Breast epithelium (tissue), 4 donors: ENCODE measurements at regions not wholly inside any gene's neighbourhood (a gene's known extent, or its start where the extent isn't known, plus 50 kb on each side); places are given as distances from the start of the nearest gene placed in this dataset.

ENCODE experiments used
- DNase-seq, 2 donors: peaks; one replicate each; pipeline ENCODE4 v3.0.0-alpha.2; 2019; ENCODE audit warnings: low spot score in 2 of 2
- H3K27ac ChIP-seq, 2 donors: fragments of 200-600 bp; sonication (generic) in 1 of 2; one replicate each; pipeline ENCODE4 v1.5.1; 2016 to 2019; ENCODE audit warnings: mild to moderate bottlenecking in 1 of 2
- H3K27me3 ChIP-seq, 2 donors: fragments of 200-600 bp; sonication (generic) in 1 of 2; one replicate each; pipeline versions ENCODE4 v1.5.1 to v1.6.0; 2017 to 2019; ENCODE audit warnings: control low read depth in 1 of 2, mild to moderate bottlenecking in 1 of 2
- H3K36me3 ChIP-seq: fragments of 200-600 bp; one replicate; pipeline ENCODE4 v1.5.1; 2019
- H3K4me1 ChIP-seq, 2 donors: fragments of 200-600 bp; sonication (generic); one replicate each; pipeline ENCODE4 v1.5.1; 2016 to 2019; ENCODE audit warnings: control low read depth in 1 of 2
- H3K4me3 ChIP-seq, 3 donors: fragments of 200-600 bp; sonication (generic); 1 replicate in 2 of 3; 2 replicates in 1 of 3; pipeline ENCODE4 v1.5.1; 2016 to 2019; ENCODE audit warnings: mild to moderate bottlenecking in 3 of 3, moderate library complexity in 2 of 3
- H3K9me3 ChIP-seq, 2 donors: fragments of 200-600 bp; sonication (generic) in 1 of 2; one replicate each; pipeline ENCODE4 v1.5.1; 2016 to 2019; ENCODE audit warnings: control low read depth in 1 of 2
- POLR2A ChIP-seq: fragments of 450-650 bp; IDR thresholded peaks from one replicate; pipeline ENCODE4 v1.6.1; 2016; ENCODE audit warnings: antibody characterized with exemption, mild to moderate bottlenecking, moderate library complexity
- POLR2AphosphoS5 ChIP-seq, 3 donors: sonication (generic); formaldehyde crosslinking; IDR thresholded peaks; one replicate each; pipeline ENCODE4 v1.6.1; 2017; ENCODE audit warnings: antibody characterized with exemption in 3 of 3
- intact Hi-C: fragments of 100-400 bp; cut with DNase I; formaldehyde crosslinking; loops from one replicate; pipeline ENCODE4 v1.15.1; 2023; ENCODE audit warnings: low total_unique reads
- TF ChIP-seq, protein P1 (sequence below), 3 donors: fragments of 450-650 bp; IDR thresholded peaks; one replicate each; pipeline ENCODE4 v1.5.1; 2016 to 2017; ENCODE audit warnings: antibody characterized with exemption in 3 of 3, mild to moderate bottlenecking in 3 of 3, moderate library complexity in 3 of 3

DNA sequence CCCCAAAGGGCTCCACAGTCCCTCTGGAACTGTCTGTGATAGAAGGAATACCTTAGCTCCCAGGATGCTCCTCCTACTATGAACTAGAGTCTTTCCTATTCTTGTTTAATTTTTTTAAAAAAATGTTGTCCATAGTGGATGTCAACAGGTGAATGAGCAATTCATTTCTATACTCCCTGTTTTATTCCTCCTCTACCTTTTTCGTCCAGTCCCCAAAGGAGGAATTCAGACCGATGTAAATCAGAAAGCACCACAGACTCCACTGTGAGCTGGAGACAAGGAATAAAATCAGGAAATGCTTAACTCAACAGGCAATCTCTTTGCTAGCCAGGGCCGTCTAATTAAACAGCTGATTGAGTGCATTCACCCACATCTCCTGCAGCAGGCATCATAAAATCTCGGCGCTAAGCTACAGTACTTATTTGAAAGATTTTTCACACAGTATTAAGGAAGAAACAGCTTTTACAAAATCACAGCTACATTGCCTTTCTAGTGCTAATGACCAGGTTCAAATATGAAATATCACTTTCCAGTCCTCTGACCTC, 381.6 kb downstream of the SIPA1L2 start:
- Histone ChIP-seq H3K36me3 (no peaks in the 10 kb centered on the region), H3K9me3 (no peaks in the 10 kb centered on the region), H3K27ac (no peak overlapping the region), H3K4me1 (no peaks in the 10 kb centered on the region), H3K4me3 (no peak overlapping the region), H3K27me3 (no peaks in the 10 kb centered on the region)
- intact Hi-C loops: no loop called here
- TF ChIP-seq POLR2A (no peak), POLR2AphosphoS5 (IDR thresholded peaks at IDR 0.05) (no peak)
- no peak for DNase-seq

DNA sequence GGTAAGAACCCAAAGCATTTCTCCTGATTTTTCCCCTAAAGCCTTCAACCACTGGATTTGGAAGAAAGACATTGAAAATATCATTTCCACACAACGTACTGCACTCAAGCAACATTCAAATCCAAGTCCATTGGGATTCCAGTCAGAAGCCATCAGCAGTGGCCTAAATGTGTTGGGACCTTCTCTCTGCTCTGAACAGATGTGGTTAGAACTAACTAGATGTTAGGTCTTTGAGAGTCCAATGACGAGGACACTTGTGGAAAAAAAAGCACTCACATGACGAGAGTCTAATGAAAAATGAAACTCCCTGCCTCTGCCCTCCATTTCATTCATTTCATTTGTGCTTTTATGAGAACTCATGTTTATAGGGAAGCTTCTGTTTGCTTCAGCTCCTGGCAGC, 382.3 kb downstream of the SIPA1L2 start:
- intact Hi-C loops: no loop called here
- no peak for TF ChIP-seq POLR2A
- TF ChIP-seq POLR2AphosphoS5 (IDR thresholded peaks at IDR 0.05): no peak
- TF ChIP-seq, protein P1, sequence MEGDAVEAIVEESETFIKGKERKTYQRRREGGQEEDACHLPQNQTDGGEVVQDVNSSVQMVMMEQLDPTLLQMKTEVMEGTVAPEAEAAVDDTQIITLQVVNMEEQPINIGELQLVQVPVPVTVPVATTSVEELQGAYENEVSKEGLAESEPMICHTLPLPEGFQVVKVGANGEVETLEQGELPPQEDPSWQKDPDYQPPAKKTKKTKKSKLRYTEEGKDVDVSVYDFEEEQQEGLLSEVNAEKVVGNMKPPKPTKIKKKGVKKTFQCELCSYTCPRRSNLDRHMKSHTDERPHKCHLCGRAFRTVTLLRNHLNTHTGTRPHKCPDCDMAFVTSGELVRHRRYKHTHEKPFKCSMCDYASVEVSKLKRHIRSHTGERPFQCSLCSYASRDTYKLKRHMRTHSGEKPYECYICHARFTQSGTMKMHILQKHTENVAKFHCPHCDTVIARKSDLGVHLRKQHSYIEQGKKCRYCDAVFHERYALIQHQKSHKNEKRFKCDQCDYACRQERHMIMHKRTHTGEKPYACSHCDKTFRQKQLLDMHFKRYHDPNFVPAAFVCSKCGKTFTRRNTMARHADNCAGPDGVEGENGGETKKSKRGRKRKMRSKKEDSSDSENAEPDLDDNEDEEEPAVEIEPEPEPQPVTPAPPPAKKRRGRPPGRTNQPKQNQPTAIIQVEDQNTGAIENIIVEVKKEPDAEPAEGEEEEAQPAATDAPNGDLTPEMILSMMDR (IDR thresholded peaks at IDR 0.05): no peak
- no peak for DNase-seq
- Histone ChIP-seq H3K4me1 (no peaks in the 10 kb centered on the region), H3K9me3 (no peaks in the 10 kb centered on the region), H3K27me3 (no peaks in the 10 kb centered on the region), H3K36me3 (no peaks in the 10 kb centered on the region), H3K4me3 (no peak overlapping the region), H3K27ac (no peak overlapping the region)

DNA sequence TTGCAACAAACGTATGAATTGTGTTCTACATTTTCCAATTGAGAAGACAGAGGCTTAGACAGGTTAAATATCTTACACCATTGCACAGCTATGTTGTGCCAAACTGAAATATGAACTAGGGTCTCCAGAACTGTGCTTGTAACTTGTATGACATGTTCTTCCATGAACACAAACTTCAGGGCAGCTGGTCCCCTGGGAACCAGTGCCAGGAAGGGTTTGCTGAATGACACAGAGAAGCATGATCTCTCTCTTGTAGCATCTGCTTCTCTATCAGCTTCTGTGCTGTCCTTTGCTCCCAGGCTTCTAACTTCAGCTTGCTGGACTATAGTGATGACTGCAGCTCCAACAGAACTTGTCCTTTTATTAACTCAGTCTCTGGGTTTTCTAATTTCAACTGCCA, 385.5 kb downstream of the SIPA1L2 start:
- Histone ChIP-seq H3K27ac (no peak overlapping the region), H3K27me3 (no peaks in the 10 kb centered on the region), H3K36me3 (no peaks in the 10 kb centered on the region), H3K4me1 (no peaks in the 10 kb centered on the region), H3K9me3 (no peaks in the 10 kb centered on the region), H3K4me3 (no peak overlapping the region)
- intact Hi-C loops: no loop called here
- TF ChIP-seq, protein P1 (IDR thresholded peaks at IDR 0.05): no peak
- no peak for TF ChIP-seq POLR2A
- no peak for TF ChIP-seq POLR2AphosphoS5 (IDR thresholded peaks at IDR 0.05)
- no peak for DNase-seq

DNA sequence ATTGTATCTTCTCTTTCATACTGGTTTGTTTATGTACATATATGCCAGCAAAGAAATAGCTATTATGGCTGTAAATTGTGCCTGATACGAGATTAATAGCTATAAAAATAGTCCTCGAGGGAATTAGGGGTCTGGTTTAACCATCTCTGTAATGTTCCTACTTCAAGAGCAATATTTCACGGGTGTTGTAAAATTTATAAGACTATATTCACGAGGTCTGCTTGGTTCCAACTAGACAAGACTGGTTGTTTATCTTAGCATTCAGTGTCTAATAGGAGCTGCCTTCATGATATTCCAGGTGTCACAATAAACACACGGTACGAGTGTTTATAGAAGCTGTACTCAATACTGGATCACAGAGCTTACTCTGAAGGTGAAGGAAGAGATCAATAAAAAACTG, 389.9 kb downstream of the SIPA1L2 start:
- intact Hi-C loops: no loop called here
- TF ChIP-seq, protein P1 (IDR thresholded peaks at IDR 0.05): no peak
- TF ChIP-seq POLR2AphosphoS5 (IDR thresholded peaks at IDR 0.05): no peak
- TF ChIP-seq POLR2A: no peak
- Histone ChIP-seq H3K9me3 (no peaks in the 10 kb centered on the region), H3K4me1 (no peaks in the 10 kb centered on the region), H3K4me3 (no peak overlapping the region), H3K36me3 (no peaks in the 10 kb centered on the region), H3K27ac (no peak overlapping the region), H3K27me3 (no peaks in the 10 kb centered on the region)
- no peak for DNase-seq

DNA sequence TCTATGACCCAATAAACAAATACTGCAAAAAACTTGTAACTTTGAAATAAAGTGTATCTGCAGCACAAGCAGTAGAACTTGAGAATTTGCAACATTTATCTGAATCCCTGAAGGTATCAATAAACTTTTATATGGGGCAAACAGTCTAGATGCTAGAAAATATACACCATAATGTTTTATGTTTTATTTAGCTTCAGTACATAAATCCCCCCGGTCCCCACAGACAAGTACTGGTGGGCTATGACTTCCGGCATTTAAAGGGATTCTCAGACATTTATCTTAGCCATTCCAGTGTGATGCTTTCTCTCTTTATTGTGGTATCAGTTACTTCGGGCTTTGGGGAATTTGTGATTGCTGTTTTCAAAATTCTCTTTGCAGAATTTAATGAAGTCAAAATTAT, 390.4 kb downstream of the SIPA1L2 start:
- intact Hi-C loops: no loop called here
- no peaks in the 10 kb centered on the region for H3K27me3 ChIP-seq
- H3K36me3 ChIP-seq: no peaks in the 10 kb centered on the region
- H3K9me3 ChIP-seq: no peaks in the 10 kb centered on the region
- no peak for DNase-seq
- no peaks in the 10 kb centered on the region for H3K4me1 ChIP-seq
- TF ChIP-seq POLR2A: no peak
- TF ChIP-seq POLR2AphosphoS5 (IDR thresholded peaks at IDR 0.05): no peak
- TF ChIP-seq, protein P1 (IDR thresholded peaks at IDR 0.05): no peak
- no peak overlapping the region for H3K4me3 ChIP-seq
- no peak overlapping the region for H3K27ac ChIP-seq

DNA sequence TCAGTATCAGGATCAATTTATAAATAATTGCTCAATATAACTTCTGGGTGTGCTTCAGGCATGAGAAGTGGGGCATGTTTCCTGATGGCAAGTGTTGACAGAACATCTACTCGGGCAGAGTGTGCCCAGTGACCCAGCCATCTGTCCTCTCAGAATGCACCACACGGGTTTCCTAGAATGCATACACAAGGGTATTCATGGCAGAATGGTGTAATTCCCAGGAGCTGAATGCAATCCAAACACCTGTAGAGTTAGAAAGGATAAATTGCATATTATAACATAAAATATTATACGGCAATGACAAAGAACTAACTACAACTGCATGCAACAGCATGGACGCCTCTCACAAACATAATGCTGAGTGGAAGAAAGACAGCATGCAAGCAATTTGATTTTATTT, 391.9 kb downstream of the SIPA1L2 start:
- Histone ChIP-seq H3K4me3 (no peak overlapping the region), H3K36me3 (no peaks in the 10 kb centered on the region), H3K4me1 (no peaks in the 10 kb centered on the region), H3K27ac (no peak overlapping the region), H3K9me3 (no peaks in the 10 kb centered on the region), H3K27me3 (no peaks in the 10 kb centered on the region)
- TF ChIP-seq, protein P1 (IDR thresholded peaks at IDR 0.05): no peak
- TF ChIP-seq POLR2AphosphoS5 (IDR thresholded peaks at IDR 0.05) (no peak), POLR2A (no peak)
- no peak for DNase-seq
- intact Hi-C loops: no loop called here
